ENCODE measurements at regions not wholly inside any gene's neighbourhood (a gene's known extent, or its start where the extent isn't known, plus 50 kb on each side); places are given as distances from the start of the nearest gene placed in this dataset.

DNA sequence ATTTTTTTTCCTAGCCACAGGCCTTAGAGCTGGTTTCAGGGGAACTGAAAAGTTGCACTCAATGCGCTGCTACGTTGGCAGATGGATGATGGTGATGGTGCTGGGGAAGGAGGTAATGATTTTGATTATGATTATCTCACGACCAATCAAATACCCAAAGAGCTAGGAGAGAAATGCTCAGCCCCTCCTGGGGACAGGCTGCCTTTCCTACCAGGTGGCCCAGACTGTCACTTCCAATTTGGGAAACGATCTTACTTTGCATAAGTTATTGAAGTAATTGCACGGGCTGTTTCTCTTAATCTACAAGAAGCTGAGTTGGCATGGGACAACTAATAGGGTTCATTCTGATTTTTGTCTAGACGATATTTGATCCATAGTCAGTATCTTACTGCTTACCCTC is 379.7 kb upstream of the EEF2KMT start:
- DNase-seq (ENCODE audit: insufficient read length, low spot score) (no peak), FAIRE-seq (no peak)
- TF ChIP-seq, protein P1, sequence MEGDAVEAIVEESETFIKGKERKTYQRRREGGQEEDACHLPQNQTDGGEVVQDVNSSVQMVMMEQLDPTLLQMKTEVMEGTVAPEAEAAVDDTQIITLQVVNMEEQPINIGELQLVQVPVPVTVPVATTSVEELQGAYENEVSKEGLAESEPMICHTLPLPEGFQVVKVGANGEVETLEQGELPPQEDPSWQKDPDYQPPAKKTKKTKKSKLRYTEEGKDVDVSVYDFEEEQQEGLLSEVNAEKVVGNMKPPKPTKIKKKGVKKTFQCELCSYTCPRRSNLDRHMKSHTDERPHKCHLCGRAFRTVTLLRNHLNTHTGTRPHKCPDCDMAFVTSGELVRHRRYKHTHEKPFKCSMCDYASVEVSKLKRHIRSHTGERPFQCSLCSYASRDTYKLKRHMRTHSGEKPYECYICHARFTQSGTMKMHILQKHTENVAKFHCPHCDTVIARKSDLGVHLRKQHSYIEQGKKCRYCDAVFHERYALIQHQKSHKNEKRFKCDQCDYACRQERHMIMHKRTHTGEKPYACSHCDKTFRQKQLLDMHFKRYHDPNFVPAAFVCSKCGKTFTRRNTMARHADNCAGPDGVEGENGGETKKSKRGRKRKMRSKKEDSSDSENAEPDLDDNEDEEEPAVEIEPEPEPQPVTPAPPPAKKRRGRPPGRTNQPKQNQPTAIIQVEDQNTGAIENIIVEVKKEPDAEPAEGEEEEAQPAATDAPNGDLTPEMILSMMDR (IDR thresholded peaks at IDR 0.05; ENCODE audit: insufficient read depth, missing control alignments): no peak

DNA sequence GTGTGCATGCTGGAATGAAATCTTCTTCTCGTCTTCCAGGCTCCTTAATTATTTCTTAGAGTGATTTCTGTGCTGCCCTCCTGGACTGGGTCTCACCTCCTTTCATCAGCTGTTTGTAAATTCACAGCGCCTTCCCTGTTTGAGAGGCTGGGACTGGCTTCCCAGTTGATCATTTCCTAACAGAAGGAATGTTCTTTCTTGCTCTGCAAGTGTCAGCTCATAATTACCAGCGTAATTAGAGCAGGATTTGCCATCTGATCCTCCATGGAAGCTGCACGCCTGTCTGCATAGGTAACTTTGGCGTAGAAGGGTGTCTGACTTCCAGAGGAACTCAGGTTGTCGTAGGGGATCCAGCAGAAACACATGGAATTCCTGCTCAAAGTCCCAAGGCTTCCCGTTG is 375.0 kb upstream of the EEF2KMT start:
- TF ChIP-seq, protein P1 (IDR thresholded peaks at IDR 0.05; ENCODE audit: insufficient read depth, missing control alignments): no peak
- no peak for FAIRE-seq
- DNase-seq (ENCODE audit: insufficient read length, low spot score): no peak

DNA sequence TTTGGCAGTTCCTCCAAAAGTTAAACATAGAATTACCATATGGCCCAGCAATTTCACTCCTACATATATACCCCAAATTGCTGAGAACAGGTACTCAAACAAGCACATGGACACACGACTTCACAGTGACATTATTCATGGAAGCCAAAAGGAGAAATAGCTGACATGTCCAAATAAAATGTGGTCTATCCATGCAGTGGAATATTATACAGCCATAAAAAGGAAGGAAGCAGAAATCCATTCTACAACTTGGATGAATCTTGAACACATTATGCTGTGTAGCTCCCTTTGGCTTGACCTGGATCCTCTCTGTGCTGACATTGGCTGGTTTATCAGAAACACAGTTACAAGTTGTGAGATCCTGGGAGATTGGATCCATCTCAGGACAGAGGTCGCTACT is 370.9 kb upstream of the EEF2KMT start:
- TF ChIP-seq, protein P1 (IDR thresholded peaks at IDR 0.05; ENCODE audit: insufficient read depth, missing control alignments): no peak
- DNase-seq (ENCODE audit: insufficient read length, low spot score): no peak
- no peak for FAIRE-seq

DNA sequence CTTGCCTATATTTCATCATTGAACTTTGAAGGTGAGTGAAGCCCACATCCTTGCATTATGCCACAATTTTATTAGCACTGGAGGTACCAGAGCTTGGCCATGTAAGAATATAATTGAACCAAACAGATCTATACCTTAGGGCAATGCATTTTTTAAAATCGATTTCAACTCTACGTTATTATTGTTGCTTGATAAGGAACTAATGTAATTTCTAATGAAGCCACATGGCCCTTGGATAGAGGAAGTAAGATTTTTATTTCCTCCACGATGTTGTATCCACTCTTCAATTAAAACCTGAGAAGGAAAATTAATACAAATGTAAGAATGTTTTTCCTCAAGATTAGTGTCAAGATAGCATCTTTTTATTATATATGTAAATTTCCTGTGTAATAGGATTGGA is 370.0 kb upstream of the EEF2KMT start:
- TF ChIP-seq, protein P1 (IDR thresholded peaks at IDR 0.05; ENCODE audit: insufficient read depth, missing control alignments): no peak
- DNase-seq (ENCODE audit: insufficient read length, low spot score): no peak
- FAIRE-seq: no peak

DNA sequence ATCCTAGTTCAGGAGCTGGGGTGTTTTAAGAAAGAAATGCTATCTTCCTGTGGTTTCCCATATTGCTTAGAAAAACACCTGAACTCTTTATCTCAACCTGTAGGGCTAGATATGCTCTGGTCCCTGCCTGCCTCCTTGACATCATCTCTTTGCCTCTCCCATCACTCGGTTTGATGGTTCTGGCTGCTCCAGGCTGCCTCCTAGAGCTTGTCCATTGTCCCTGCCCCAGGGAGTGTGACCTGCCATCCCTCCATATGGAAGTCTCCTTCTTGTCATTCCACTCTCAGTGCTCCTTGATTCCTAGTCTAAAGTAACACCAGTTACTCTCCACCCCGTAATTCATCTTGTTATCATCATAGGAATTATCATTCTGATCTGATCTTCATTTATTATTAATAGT is 369.0 kb upstream of the EEF2KMT start:
- no peak for DNase-seq (ENCODE audit: insufficient read length, low spot score)
- no peak for FAIRE-seq
- TF ChIP-seq, protein P1 (IDR thresholded peaks at IDR 0.05; ENCODE audit: insufficient read depth, missing control alignments): no peak

DNA sequence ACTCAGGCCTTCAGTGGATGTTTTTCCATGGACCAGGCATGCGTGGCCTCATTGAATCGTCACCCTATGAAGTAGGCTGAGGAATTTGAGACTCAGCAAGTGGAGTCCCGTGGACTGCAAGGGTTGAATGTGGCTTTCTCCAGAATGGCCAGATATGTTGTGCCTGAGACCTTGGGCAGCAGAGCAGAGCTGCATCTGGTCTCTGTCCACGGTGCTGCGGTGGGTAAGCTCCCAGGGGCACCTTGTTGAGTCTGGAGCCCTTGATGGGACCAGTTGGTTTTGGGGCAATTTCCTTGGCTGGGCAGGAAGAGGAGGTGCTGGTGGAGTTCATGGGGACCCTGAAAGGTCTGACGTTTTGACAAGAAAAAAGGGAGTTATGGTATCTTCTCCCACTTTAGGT is 368.1 kb upstream of the EEF2KMT start:
- TF ChIP-seq, protein P1 (IDR thresholded peaks at IDR 0.05; ENCODE audit: insufficient read depth, missing control alignments): no peak
- FAIRE-seq (no peak), DNase-seq (ENCODE audit: insufficient read length, low spot score) (no peak)

- FAIRE-seq: no peak
Observed at GRCh38 chr16:5463820-5464219, 366.2 kb upstream of the EEF2KMT start.

More at GRCh38 chr16:5463820-5464219, 366.2 kb upstream of the EEF2KMT start:
- TF ChIP-seq, protein P1 (IDR thresholded peaks at IDR 0.05; ENCODE audit: insufficient read depth, missing control alignments): no peak
- DNase-seq (ENCODE audit: insufficient read length, low spot score): no peak
